ENCODE measurements at regions not wholly inside any gene's neighbourhood (a gene's known extent, or its start where the extent isn't known, plus 50 kb on each side); places are given as distances from the start of the nearest gene placed in this dataset.

GRCh38 chr20:40029589-40029988 is 659.4 kb downstream of the MAFB start:
- H4K5ac ChIP-seq (ENCODE audit: insufficient read length, low read depth, low read length), result no peak overlapping the region
- no peak overlapping the region for H3K4me2 ChIP-seq (ENCODE audit: insufficient read depth in 1 of 2, low read depth in 2 of 2, low read length in 2 of 2)
- no peak overlapping the region for H3K27ac ChIP-seq (ENCODE audit: low read depth, low read length)
- FAIRE-seq, result no peak
- H3K23ac ChIP-seq (ENCODE audit: insufficient read length), result no peak overlapping the region
- no peak overlapping the region for H3K56ac ChIP-seq (replicated peaks; ENCODE audit: insufficient read length, low read depth, low read length)
- ChIA-PET POLR2A (ENCODE audit: partially characterized antibody) (no interaction called here), CTCF (ENCODE audit: partially characterized antibody) (no interaction called here)
- H2AFZ ChIP-seq (ENCODE audit: low read length), result no peak overlapping the region
- no peaks in the 10 kb centered on the region for H3K79me2 ChIP-seq (ENCODE audit: control insufficient read depth in 1 of 2, insufficient read depth in 2 of 2, low read length in 2 of 2)
- no peak overlapping the region for H3K9ac ChIP-seq (replicated peaks in 1 of 4; ENCODE audit: extremely low read depth in 1 of 4, low read depth in 3 of 4, low read length in 3 of 4)
- H3K9me3 ChIP-seq (ENCODE audit: insufficient read depth in 2 of 2, low read depth in 1 of 2, low read length in 1 of 2), result no peaks in the 10 kb centered on the region
- no peak overlapping the region for H3K18ac ChIP-seq (ENCODE audit: extremely low read depth, low read length)
- no peaks in the 10 kb centered on the region for H4K20me1 ChIP-seq (replicated peaks in 1 of 2; ENCODE audit: control insufficient read depth in 1 of 2, insufficient read depth in 2 of 2, low read length in 2 of 2)
- no peaks in the 10 kb centered on the region for H3K36me3 ChIP-seq (ENCODE audit: control insufficient read depth in 2 of 4, insufficient read depth in 4 of 4, low read length in 3 of 4)
- no peaks in the 10 kb centered on the region for H3K27me3 ChIP-seq (replicated peaks in 1 of 4; ENCODE audit: control insufficient read depth in 3 of 4, extremely low read depth in 1 of 4, insufficient read depth in 3 of 4, low read length in 3 of 4)
- DNase-seq (ENCODE audit: low read depth in 1 of 2, low spot score in 2 of 2), result no peak
- no peak overlapping the region for H2BK15ac ChIP-seq (ENCODE audit: low read length)
- H2BK12ac ChIP-seq (ENCODE audit: low read depth, low read length), result no peak overlapping the region
- H2BK5ac ChIP-seq (ENCODE audit: low read depth, low read length), result no peak overlapping the region
- H3K14ac ChIP-seq (ENCODE audit: insufficient read length), result no peak overlapping the region
- H4K8ac ChIP-seq (ENCODE audit: extremely low read depth, insufficient read depth, low read length), result no peak overlapping the region
- H3K4me1 ChIP-seq (replicated peaks in 1 of 4; ENCODE audit: control insufficient read depth in 3 of 4, insufficient read depth in 4 of 4, low read length in 3 of 4), result no peaks in the 10 kb centered on the region
- H3K4ac ChIP-seq (replicated peaks; ENCODE audit: insufficient read length, low read depth, low read length), result no peak overlapping the region
- H3K4me3 ChIP-seq (ENCODE audit: extremely low read depth in 1 of 4, insufficient read depth in 2 of 4, low read depth in 3 of 4, low read length in 4 of 4), result no peak overlapping the region
- no peak overlapping the region for H2AK5ac ChIP-seq (ENCODE audit: low read depth, low read length)
- no peaks in the 10 kb centered on the region; the same call in 1 of the 2 replicates for H3K23me2 ChIP-seq (ENCODE audit: low read depth, low read length)
- 91% methylated on average over 2 of the region's 2 CpGs; no CpG with 5 or more reads in 1 of the 2 experiments for WGBS, 2 experiments (ENCODE audit: extremely low coverage in 1 of 2, insufficient coverage in 1 of 2, insufficient read length in 1 of 2, insufficient replicate concordance in 2 of 2, low coverage in 1 of 2, low lambda C conversion rate in 2 of 2, missing lambda C conversion rate in 1 of 2)
- H3K79me1 ChIP-seq (ENCODE audit: low read depth, low read length), result no peaks in the 10 kb centered on the region
- no peak overlapping the region for H4K91ac ChIP-seq (replicated peaks; ENCODE audit: insufficient read length, low read length)
- no peak overlapping the region for H2BK120ac ChIP-seq (replicated peaks; ENCODE audit: low read depth, low read length)
- no peak overlapping the region for H2BK20ac ChIP-seq (ENCODE audit: low read length)
- no peak for TF ChIP-seq SIN3A (conservative IDR thresholded peaks at IDR 0.05 in 1 of 2, IDR thresholded peaks at IDR 0.05 in 1 of 2; ENCODE audit: low read depth in 1 of 2, low read length in 2 of 2)
- TF ChIP-seq POLR2A (IDR thresholded peaks at IDR 0.05; ENCODE audit: control extremely low read depth in 1 of 2, low read depth in 2 of 2, low read length in 2 of 2), result no peak
- TF ChIP-seq SIRT6 (IDR thresholded peaks at IDR 0.05; ENCODE audit: low read length), result no peak
- TF ChIP-seq CTCF (IDR thresholded peaks at IDR 0.05; ENCODE audit: control extremely low read depth in 1 of 3, insufficient read depth in 1 of 3, low read depth in 1 of 3, low read length in 3 of 3), result no peak
- TF ChIP-seq KDM1A (IDR thresholded peaks at IDR 0.05; ENCODE audit: borderline replicate concordance, low read length), result no peak
- TF ChIP-seq CHD1 (IDR thresholded peaks at IDR 0.05; ENCODE audit: low read depth, low read length), result no peak
- TF ChIP-seq RAD21 (IDR thresholded peaks at IDR 0.05 in 1 of 2, conservative IDR thresholded peaks at IDR 0.05 in 1 of 2; ENCODE audit: low read depth in 2 of 2, low read length in 2 of 2), result no peak
- TF ChIP-seq TCF12 (IDR thresholded peaks at IDR 0.05; ENCODE audit: low read depth, low read length), result no peak
- TF ChIP-seq TEAD4 (IDR thresholded peaks at IDR 0.05; ENCODE audit: low read depth, low read length), result no peak
- TF ChIP-seq TBP (IDR thresholded peaks at IDR 0.05; ENCODE audit: low read depth, low read length), result no peak
- no peak for TF ChIP-seq ATF3 (IDR thresholded peaks at IDR 0.05; ENCODE audit: insufficient read depth, low read depth, low read length)
- TF ChIP-seq BCL11A (IDR thresholded peaks at IDR 0.05; ENCODE audit: low read depth in 2 of 2, low read length in 2 of 2), result no peak
